HPDE6-E6E7 (cell line): ENCODE measurements at regions not wholly inside any gene's neighbourhood (a gene's known extent, or its start where the extent isn't known, plus 50 kb on each side); places are given as distances from the start of the nearest gene placed in this dataset.
"Not testable (repeated sequence)": the region's sequence is repeated elsewhere in the genome, so short reads cannot be mapped to it uniquely, and the experiment has no call there.

Source experiments
- DNase-seq: peaks from one replicate; pipeline ENCODE4 v3.0.0; 2011; ENCODE audit warnings: missing footprints; ENCODE audit errors: extremely low spot score

- DNase-seq: no peak
These were observed 382.0 kb downstream of the MAGEB5 start for GRCh38 chrX:26597981-26598380.

- no peak for DNase-seq
These were observed 374.9 kb downstream of the MAGEB5 start for GRCh38 chrX:26590849-26591248.

GRCh38 chrX:26586570-26586969, 370.6 kb downstream of the MAGEB5 start:
- no peak for DNase-seq

GRCh38 chrX:26581091-26581490, 365.1 kb downstream of the MAGEB5 start:
- no peak for DNase-seq

GRCh38 chrX:26580021-26580420, 364.1 kb downstream of the MAGEB5 start:
- DNase-seq: no peak

GRCh38 chrX:26574234-26574633, 358.3 kb downstream of the MAGEB5 start:
- no peak for DNase-seq

- no peak for DNase-seq
These were observed 346.2 kb downstream of the MAGEB5 start for GRCh38 chrX:26562156-26562555.

GRCh38 chrX:26559855-26560254, 343.9 kb downstream of the MAGEB5 start:
- no peak for DNase-seq

- no peak for DNase-seq
These were observed 342.9 kb downstream of the MAGEB5 start for GRCh38 chrX:26558719-26559386.

- DNase-seq: no peak
These were observed 341.8 kb downstream of the MAGEB5 start for GRCh38 chrX:26557691-26558321.

GRCh38 chrX:26525768-26526167, 309.8 kb downstream of the MAGEB5 start:
- not testable (repeated sequence) for DNase-seq

GRCh38 chrX:26522501-26522900, 306.5 kb downstream of the MAGEB5 start:
- no peak for DNase-seq

- no peak for DNase-seq
These were observed 295.8 kb downstream of the MAGEB5 start for GRCh38 chrX:26511589-26512363.

- DNase-seq: no peak
These were observed 255.0 kb downstream of the MAGEB5 start for GRCh38 chrX:26470941-26471340.

GRCh38 chrX:26466387-26466786, 250.4 kb downstream of the MAGEB5 start:
- no peak for DNase-seq

- no peak for DNase-seq
These were observed 229.3 kb downstream of the MAGEB5 start for GRCh38 chrX:26445288-26445687.

GRCh38 chrX:26444417-26444816, 228.4 kb downstream of the MAGEB5 start:
- not testable (repeated sequence) for DNase-seq

GRCh38 chrX:26442340-26442739, 226.4 kb downstream of the MAGEB5 start:
- peak; percentile 11 for DNase-seq

- no peak for DNase-seq
These were observed 198.6 kb downstream of the MAGEB5 start for GRCh38 chrX:26414534-26414933.

GRCh38 chrX:26411045-26411444, 195.1 kb downstream of the MAGEB5 start:
- DNase-seq: peak; percentile 9

GRCh38 chrX:26409636-26410035, 193.7 kb downstream of the MAGEB5 start:
- no peak for DNase-seq

GRCh38 chrX:26387906-26388305, 171.9 kb downstream of the MAGEB5 start:
- DNase-seq: no peak
